ENCODE measurements at regions not wholly inside any gene's neighbourhood (a gene's known extent, or its start where the extent isn't known, plus 50 kb on each side); places are given as distances from the start of the nearest gene placed in this dataset.

- DNase-seq: no peak
These were observed 1272.7 kb downstream of the C4orf33 start for GRCh38 chr4:130368668-130369067.

GRCh38 chr4:130393231-130393630, 1297.3 kb downstream of the C4orf33 start:
- no peak for DNase-seq

GRCh38 chr4:130393642-130394041, 1297.7 kb downstream of the C4orf33 start:
- DNase-seq: no peak

GRCh38 chr4:130395871-130396270, 1299.9 kb downstream of the C4orf33 start:
- no peak for DNase-seq

GRCh38 chr4:130403221-130403620, 1307.3 kb downstream of the C4orf33 start:
- DNase-seq: no peak

GRCh38 chr4:130416228-130416627, 1320.3 kb downstream of the C4orf33 start:
- no peak for DNase-seq

- no peak for DNase-seq
These were observed 1323.4 kb downstream of the C4orf33 start for GRCh38 chr4:130419211-130419975.

- DNase-seq: no peak
These were observed 1326.3 kb downstream of the C4orf33 start for GRCh38 chr4:130422261-130422660.

- DNase-seq: no peak
These were observed 1328.3 kb downstream of the C4orf33 start for GRCh38 chr4:130424211-130424610.

- no peak for DNase-seq
These were observed 1336.3 kb downstream of the C4orf33 start for GRCh38 chr4:130432289-130432688.

GRCh38 chr4:130449741-130450140, 1353.8 kb downstream of the C4orf33 start:
- no peak for DNase-seq

GRCh38 chr4:130468340-130468739, 1372.4 kb downstream of the C4orf33 start:
- no peak for DNase-seq

GRCh38 chr4:130478406-130478805, 1382.5 kb downstream of the C4orf33 start:
- DNase-seq: no peak

GRCh38 chr4:130479020-130479419, 1383.1 kb downstream of the C4orf33 start:
- no peak for DNase-seq

GRCh38 chr4:130479674-130480073, 1383.7 kb downstream of the C4orf33 start:
- no peak for DNase-seq

GRCh38 chr4:130484826-130485225, 1388.9 kb downstream of the C4orf33 start:
- DNase-seq: no peak

- DNase-seq: no peak
These were observed 1389.4 kb downstream of the C4orf33 start for GRCh38 chr4:130485371-130485770.

GRCh38 chr4:130486186-130486585, 1390.2 kb downstream of the C4orf33 start:
- DNase-seq: no peak

GRCh38 chr4:130486841-130487240, 1390.9 kb downstream of the C4orf33 start:
- DNase-seq: no peak

GRCh38 chr4:130510661-130511060, 1414.7 kb downstream of the C4orf33 start:
- no peak for DNase-seq

GRCh38 chr4:130511776-130512175, 1415.8 kb downstream of the C4orf33 start:
- no peak for DNase-seq

- DNase-seq: no peak
These were observed 1428.1 kb downstream of the C4orf33 start for GRCh38 chr4:130524057-130524456.

- DNase-seq: no peak
These were observed 1434.6 kb downstream of the C4orf33 start for GRCh38 chr4:130530505-130530904.

GRCh38 chr4:130534651-130535050, 1438.7 kb downstream of the C4orf33 start:
- DNase-seq: no peak

- DNase-seq: no peak
These were observed 1447.0 kb downstream of the C4orf33 start for GRCh38 chr4:130542953-130543352.
